GM12865 (cell line): ENCODE measurements at regions not wholly inside any gene's neighbourhood (a gene's known extent, or its start where the extent isn't known, plus 50 kb on each side); places are given as distances from the start of the nearest gene placed in this dataset.

Experiments
- DNase-seq: peaks from one replicate; pipeline ENCODE4 v3.0.0; 2010; ENCODE audit warnings: low read depth
- H3K4me3 ChIP-seq: 2 replicates; pipeline ENCODE4 v1.5.1; 2011; ENCODE audit warnings: mild to moderate bottlenecking, low read depth, low read length, control low read depth
- CTCF ChIP-seq: IDR thresholded peaks from 2 replicates; pipeline ENCODE4 v1.5.1; 2011; ENCODE audit warnings: low read length, control low read depth, low read depth, inconsistent platforms; ENCODE audit not compliant: insufficient read depth; ENCODE audit errors: missing control alignments

GRCh38 chr2:101617796-101618195 is 79.7 kb upstream of the MAP4K4 start:
- DNase-seq, result no peak
- H3K4me3 ChIP-seq, result no peak overlapping the region
- TF ChIP-seq CTCF, result no peak

GRCh38 chr2:101617188-101617587 is 80.3 kb upstream of the MAP4K4 start:
- H3K4me3 ChIP-seq, result no peak overlapping the region
- TF ChIP-seq CTCF, result no peak
- no peak for DNase-seq

GRCh38 chr2:101614127-101614759 is 83.3 kb upstream of the MAP4K4 start:
- DNase-seq, result no peak
- TF ChIP-seq CTCF, result no peak
- H3K4me3 ChIP-seq, result no peak overlapping the region

GRCh38 chr2:101613056-101613704 is 84.3 kb upstream of the MAP4K4 start:
- TF ChIP-seq CTCF, result no peak
- no peak for DNase-seq
- no peak overlapping the region for H3K4me3 ChIP-seq

- DNase-seq, result no peak
- H3K4me3 ChIP-seq, result no peak overlapping the region
- no peak for TF ChIP-seq CTCF
Measured at GRCh38 chr2:101612019-101612418, 85.5 kb upstream of the MAP4K4 start.

- no peak overlapping the region for H3K4me3 ChIP-seq
- TF ChIP-seq CTCF, result no peak
Measured at GRCh38 chr2:101610750-101611315, 86.7 kb upstream of the MAP4K4 start.

More at GRCh38 chr2:101610750-101611315, 86.7 kb upstream of the MAP4K4 start:
- no peak for DNase-seq
